Activated CD8-positive, alpha-beta memory T cell treated with anti-CD3 and anti-CD28 coated beads, Interleukin-2, amount 50 U/mL, for 24 hours (primary cell): ENCODE measurements at regions not wholly inside any gene's neighbourhood (a gene's known extent, or its start where the extent isn't known, plus 50 kb on each side); places are given as distances from the start of the nearest gene placed in this dataset.

ENCODE experiments used
- DNase-seq: peaks from one replicate; pipeline ENCODE4 v3.0.0-alpha.2; 2020; ENCODE audit errors: extremely low read depth

- DNase-seq = no peak
Measured at GRCh38 chr13:80033951-80034350, 307.0 kb downstream of the SPRY2 start.

- DNase-seq = no peak
Measured at GRCh38 chr13:80033286-80033685, 307.6 kb downstream of the SPRY2 start.

- no peak for DNase-seq
Measured at GRCh38 chr13:80030491-80030890, 310.4 kb downstream of the SPRY2 start.

- DNase-seq = no peak
Measured at GRCh38 chr13:80029170-80029569, 311.8 kb downstream of the SPRY2 start.

- no peak for DNase-seq
Measured at GRCh38 chr13:80022146-80022545, 318.8 kb downstream of the SPRY2 start.

- DNase-seq = no peak
Measured at GRCh38 chr13:80012251-80012650, 328.7 kb downstream of the SPRY2 start.

GRCh38 chr13:80011448-80012212, 329.3 kb downstream of the SPRY2 start:
- DNase-seq = no peak

GRCh38 chr13:80010846-80011245, 330.1 kb downstream of the SPRY2 start:
- no peak for DNase-seq

- no peak for DNase-seq
Measured at GRCh38 chr13:80010286-80010831, 330.6 kb downstream of the SPRY2 start.

- DNase-seq = no peak
Measured at GRCh38 chr13:80009760-80010159, 331.2 kb downstream of the SPRY2 start.

- no peak for DNase-seq
Measured at GRCh38 chr13:80006940-80007339, 334.0 kb downstream of the SPRY2 start.

- DNase-seq = no peak
Measured at GRCh38 chr13:80001510-80001842, 339.4 kb downstream of the SPRY2 start.

GRCh38 chr13:80000684-80001509, 340.0 kb downstream of the SPRY2 start:
- no peak for DNase-seq

GRCh38 chr13:79999601-80000000, 341.3 kb downstream of the SPRY2 start:
- DNase-seq = no peak

GRCh38 chr13:79998381-79998880, 342.5 kb downstream of the SPRY2 start:
- DNase-seq = no peak

GRCh38 chr13:79997244-79997643, 343.7 kb downstream of the SPRY2 start:
- no peak for DNase-seq

GRCh38 chr13:79995334-79995733, 345.6 kb downstream of the SPRY2 start:
- DNase-seq = no peak

- DNase-seq = no peak
Measured at GRCh38 chr13:79992111-79992510, 348.8 kb downstream of the SPRY2 start.

GRCh38 chr13:79990048-79990447, 350.9 kb downstream of the SPRY2 start:
- no peak for DNase-seq

- DNase-seq = no peak
Measured at GRCh38 chr13:79989217-79989661, 351.7 kb downstream of the SPRY2 start.

- DNase-seq = no peak
Measured at GRCh38 chr13:79988573-79988972, 352.4 kb downstream of the SPRY2 start.

- DNase-seq = no peak
Measured at GRCh38 chr13:79987761-79988160, 353.2 kb downstream of the SPRY2 start.

GRCh38 chr13:79987323-79987722, 353.6 kb downstream of the SPRY2 start:
- no peak for DNase-seq
